ENCODE measurements at regions not wholly inside any gene's neighbourhood (a gene's known extent, or its start where the extent isn't known, plus 50 kb on each side); places are given as distances from the start of the nearest gene placed in this dataset.

DNA sequence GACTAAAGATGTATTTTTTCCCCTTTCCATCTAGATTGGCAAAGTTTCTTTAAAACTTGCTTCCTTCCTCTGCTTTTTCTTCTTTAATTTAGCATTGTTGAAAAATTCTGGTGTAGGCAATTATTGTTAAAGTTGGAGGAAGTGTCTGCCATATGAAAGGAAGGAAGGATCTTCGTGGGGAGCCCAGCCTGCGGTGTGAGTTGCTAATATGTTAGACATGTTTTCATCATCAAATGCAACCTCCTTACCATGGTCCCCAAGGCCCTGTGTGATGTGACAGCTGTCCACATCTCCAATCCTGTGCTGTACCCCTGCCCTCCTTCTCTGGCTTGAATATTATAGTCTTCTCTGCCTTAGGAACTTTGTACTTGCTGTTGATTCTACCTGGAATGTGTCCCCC lies 81.0 kb upstream of the ZBTB18 start:
- DNase-seq (ENCODE audit: low spot score): no peak
- Histone ChIP-seq H3K27me3 (replicated peaks; ENCODE audit: insufficient read depth) (no peaks in the 10 kb centered on the region), H3K36me3 (no peaks in the 10 kb centered on the region), H3K4me3 (no peak overlapping the region), H3K9me3 (no peaks in the 10 kb centered on the region), H3K27ac (no peak overlapping the region), H3K4me1 (replicated peaks) (no peaks in the 10 kb centered on the region)
- WGBS: 76% methylated on average over 2 of the region's 2 CpGs
- intact Hi-C loops (cut with DNase I): no loop called here
- no peak for TF ChIP-seq POLR2A (IDR thresholded peaks at IDR 0.05)
- no peak for TF ChIP-seq POLR2AphosphoS5 (IDR thresholded peaks at IDR 0.05)
- TF ChIP-seq, protein P1, sequence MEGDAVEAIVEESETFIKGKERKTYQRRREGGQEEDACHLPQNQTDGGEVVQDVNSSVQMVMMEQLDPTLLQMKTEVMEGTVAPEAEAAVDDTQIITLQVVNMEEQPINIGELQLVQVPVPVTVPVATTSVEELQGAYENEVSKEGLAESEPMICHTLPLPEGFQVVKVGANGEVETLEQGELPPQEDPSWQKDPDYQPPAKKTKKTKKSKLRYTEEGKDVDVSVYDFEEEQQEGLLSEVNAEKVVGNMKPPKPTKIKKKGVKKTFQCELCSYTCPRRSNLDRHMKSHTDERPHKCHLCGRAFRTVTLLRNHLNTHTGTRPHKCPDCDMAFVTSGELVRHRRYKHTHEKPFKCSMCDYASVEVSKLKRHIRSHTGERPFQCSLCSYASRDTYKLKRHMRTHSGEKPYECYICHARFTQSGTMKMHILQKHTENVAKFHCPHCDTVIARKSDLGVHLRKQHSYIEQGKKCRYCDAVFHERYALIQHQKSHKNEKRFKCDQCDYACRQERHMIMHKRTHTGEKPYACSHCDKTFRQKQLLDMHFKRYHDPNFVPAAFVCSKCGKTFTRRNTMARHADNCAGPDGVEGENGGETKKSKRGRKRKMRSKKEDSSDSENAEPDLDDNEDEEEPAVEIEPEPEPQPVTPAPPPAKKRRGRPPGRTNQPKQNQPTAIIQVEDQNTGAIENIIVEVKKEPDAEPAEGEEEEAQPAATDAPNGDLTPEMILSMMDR (IDR thresholded peaks at IDR 0.05): no peak

DNA sequence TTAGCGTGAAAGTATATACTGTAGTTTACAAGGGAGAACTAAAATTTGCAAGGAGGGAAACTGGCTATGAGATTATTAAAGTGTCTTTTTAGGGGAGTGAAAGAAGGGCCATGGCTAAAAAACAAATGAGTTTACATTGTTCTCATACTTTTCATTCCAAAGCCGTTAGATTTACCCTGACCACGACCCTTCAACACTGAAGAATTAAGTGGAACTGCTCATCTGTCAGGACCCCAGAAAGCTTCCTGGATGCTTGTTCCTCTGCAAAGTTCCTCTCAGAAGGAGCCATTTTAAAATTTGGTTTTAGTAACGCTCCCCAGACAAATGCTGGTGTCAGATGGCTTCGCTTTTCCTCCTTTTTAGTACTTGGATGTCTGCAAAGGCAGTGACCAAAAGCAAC lies 82.7 kb upstream of the ZBTB18 start:
- intact Hi-C loops (cut with DNase I): no loop called here

DNA sequence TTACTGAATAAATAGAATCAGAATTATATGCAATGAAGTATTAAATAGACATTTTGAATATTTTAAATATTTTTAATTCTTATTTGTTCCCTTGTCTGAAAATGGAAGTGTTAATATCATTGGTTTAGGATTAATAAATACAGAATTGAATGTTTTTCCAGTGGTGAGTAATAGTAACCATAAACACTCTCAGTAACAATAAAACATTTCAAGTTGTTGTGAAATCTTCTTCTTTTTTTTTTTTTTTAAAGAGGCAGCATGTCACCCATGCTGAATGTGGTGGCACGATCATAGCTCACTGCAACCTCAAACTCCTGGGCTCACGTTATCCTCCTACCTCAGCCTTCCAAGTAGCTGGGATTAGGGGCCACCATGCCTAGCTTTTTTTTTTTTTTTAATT lies 86.2 kb upstream of the ZBTB18 start:
- Histone ChIP-seq H3K4me1 (replicated peaks) (no peaks in the 10 kb centered on the region), H3K4me3 (no peak overlapping the region), H3K9me3 (no peaks in the 10 kb centered on the region), H3K27me3 (replicated peaks; ENCODE audit: insufficient read depth) (no peaks in the 10 kb centered on the region), H3K36me3 (no peaks in the 10 kb centered on the region), H3K27ac (no peak overlapping the region)
- TF ChIP-seq, protein P1 (IDR thresholded peaks at IDR 0.05): no peak
- TF ChIP-seq POLR2AphosphoS5 (IDR thresholded peaks at IDR 0.05) (no peak), POLR2A (IDR thresholded peaks at IDR 0.05) (no peak)
- intact Hi-C loops (cut with DNase I): no loop called here
- WGBS: 95% methylated on average over 2 of the region's 2 CpGs
- no peak for DNase-seq (ENCODE audit: low spot score)

More for the DNA sequence above, 82.7 kb upstream of the ZBTB18 start:
- no peaks in the 10 kb centered on the region for H3K9me3 ChIP-seq
- H3K4me3 ChIP-seq: no peak overlapping the region
- WGBS: 41% methylated on average over 5 of the region's 5 CpGs
- no peak for DNase-seq (ENCODE audit: low spot score)
- TF ChIP-seq, protein P1 (IDR thresholded peaks at IDR 0.05): no peak
- TF ChIP-seq POLR2A (IDR thresholded peaks at IDR 0.05): no peak
- TF ChIP-seq POLR2AphosphoS5 (IDR thresholded peaks at IDR 0.05): no peak
- H3K27ac ChIP-seq: no peak overlapping the region
- H3K36me3 ChIP-seq: no peaks in the 10 kb centered on the region
- H3K4me1 ChIP-seq (replicated peaks): no peaks in the 10 kb centered on the region
- H3K27me3 ChIP-seq (replicated peaks; ENCODE audit: insufficient read depth): no peaks in the 10 kb centered on the region

DNA sequence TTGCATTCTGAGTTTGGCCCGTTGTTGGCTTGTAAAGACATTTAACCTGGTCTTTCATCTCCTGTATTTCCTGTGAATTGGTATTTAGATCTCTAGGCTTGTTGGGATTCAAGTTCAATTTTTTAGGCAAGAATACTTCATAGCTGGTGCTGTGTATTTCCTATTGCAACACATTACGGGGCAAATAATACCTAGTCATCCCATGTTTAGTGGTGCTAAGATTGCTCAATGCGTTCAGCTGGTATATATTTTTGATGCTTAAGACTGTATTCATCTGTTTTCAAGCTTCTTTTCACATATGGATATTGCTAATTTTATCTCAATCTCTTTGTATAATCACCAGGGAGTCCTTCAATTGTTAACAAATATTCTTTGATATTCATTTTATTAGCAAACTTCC lies 87.5 kb upstream of the ZBTB18 start:
- 76% methylated on average over 3 of the region's 3 CpGs for WGBS
- H3K27me3 ChIP-seq (replicated peaks; ENCODE audit: insufficient read depth): no peaks in the 10 kb centered on the region
- intact Hi-C loops (cut with DNase I): no loop called here

DNA sequence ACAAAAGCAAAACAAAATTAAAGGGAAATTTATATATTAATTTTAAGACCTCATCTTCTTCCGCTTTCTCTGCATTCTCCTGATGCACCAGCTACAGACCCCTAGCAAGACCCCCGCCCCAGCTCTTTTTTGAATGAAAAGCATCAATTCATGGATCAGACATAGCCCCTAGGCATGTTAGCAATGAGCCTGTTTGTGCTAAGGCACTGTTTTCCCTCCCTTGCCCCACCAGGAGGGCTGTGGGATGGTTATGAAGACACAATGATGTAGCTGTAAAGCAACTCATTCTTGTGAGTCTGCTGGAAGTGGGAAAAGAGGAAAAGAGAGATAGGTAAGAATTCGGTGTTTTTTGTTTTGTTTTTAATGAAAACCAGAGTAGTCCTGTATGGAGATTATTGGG lies 88.5 kb upstream of the ZBTB18 start:
- H3K4me3 ChIP-seq: no peak overlapping the region
- intact Hi-C loops (cut with DNase I): no loop called here
- no peaks in the 10 kb centered on the region for H3K36me3 ChIP-seq
- no peaks in the 10 kb centered on the region for H3K9me3 ChIP-seq
- no peaks in the 10 kb centered on the region for H3K27me3 ChIP-seq (replicated peaks; ENCODE audit: insufficient read depth)
- no peak overlapping the region for H3K27ac ChIP-seq
- no peaks in the 10 kb centered on the region for H3K4me1 ChIP-seq (replicated peaks)
- TF ChIP-seq, protein P1 (IDR thresholded peaks at IDR 0.05): no peak
- TF ChIP-seq POLR2AphosphoS5 (IDR thresholded peaks at IDR 0.05) (no peak), POLR2A (IDR thresholded peaks at IDR 0.05) (no peak)
- 88% methylated on average over 3 of the region's 3 CpGs for WGBS
- DNase-seq (ENCODE audit: low spot score): no peak

More for the DNA sequence above, 87.5 kb upstream of the ZBTB18 start:
- Histone ChIP-seq H3K4me3 (no peak overlapping the region), H3K4me1 (replicated peaks) (no peaks in the 10 kb centered on the region), H3K27ac (no peak overlapping the region), H3K9me3 (no peaks in the 10 kb centered on the region), H3K36me3 (no peaks in the 10 kb centered on the region)
- TF ChIP-seq, protein P1 (IDR thresholded peaks at IDR 0.05): no peak
- TF ChIP-seq POLR2A (IDR thresholded peaks at IDR 0.05) (no peak), POLR2AphosphoS5 (IDR thresholded peaks at IDR 0.05) (no peak)
- DNase-seq (ENCODE audit: low spot score): no peak
